ENCODE measurements at regions not wholly inside any gene's neighbourhood (a gene's known extent, or its start where the extent isn't known, plus 50 kb on each side); places are given as distances from the start of the nearest gene placed in this dataset.

- H3K27ac ChIP-seq (ENCODE audit: low read depth in 1 of 2, low read length in 2 of 2) = no peak overlapping the region
- H3K4me3 ChIP-seq (ENCODE audit: low read length) = no peak overlapping the region
- no peak overlapping the region for H3K27ac Mint-ChIP-seq
- H3K4me1 Mint-ChIP-seq (ENCODE audit: low read depth) = no peaks in the 10 kb centered on the region
- no peaks in the 10 kb centered on the region for H3K9me3 Mint-ChIP-seq
- POLR2A ChIA-PET = no interaction called here
- no peak for TF ChIP-seq CTCF (IDR thresholded peaks at IDR 0.05)
- H3K36me3 Mint-ChIP-seq (ENCODE audit: low read depth) = no peaks in the 10 kb centered on the region
- H3K9me3 ChIP-seq (ENCODE audit: control insufficient read depth in 1 of 2, insufficient read depth in 1 of 2, low read length in 2 of 2) = no peaks in the 10 kb centered on the region
- ATAC-seq (ENCODE audit: poor library complexity) (no peak), DNase-seq (no peak)
- no peaks in the 10 kb centered on the region for H3K27me3 Mint-ChIP-seq
- no peaks in the 10 kb centered on the region for H3K36me3 ChIP-seq (ENCODE audit: insufficient read depth, low read length)
- intact Hi-C loops (cut with DNase I, micrococcal nuclease) = no loop called here
- no peaks in the 10 kb centered on the region for H3K27me3 ChIP-seq (ENCODE audit: control insufficient read depth in 1 of 2, insufficient read depth in 2 of 2, low read length in 2 of 2)
- CTCF ChIA-PET = no interaction called here
- no peaks in the 10 kb centered on the region for H3K4me1 ChIP-seq (ENCODE audit: insufficient read depth, low read length)
- H3K4me3 Mint-ChIP-seq = no peak overlapping the region
These were observed 88.4 kb upstream of the AFF2 start for GRCh38 chrX:148412006-148412405.

- no peaks in the 10 kb centered on the region for H3K27me3 ChIP-seq (ENCODE audit: control insufficient read depth in 1 of 2, insufficient read depth in 2 of 2, low read length in 2 of 2)
- H3K36me3 ChIP-seq (ENCODE audit: insufficient read depth, low read length) = no peaks in the 10 kb centered on the region
- H3K9me3 ChIP-seq (ENCODE audit: control insufficient read depth in 1 of 2, insufficient read depth in 1 of 2, low read length in 2 of 2) = no peaks in the 10 kb centered on the region
- CTCF ChIA-PET = no interaction called here
- peaks cover 3% of the 10 kb centered on the region for H3K9me3 Mint-ChIP-seq
- TF ChIP-seq CTCF (IDR thresholded peaks at IDR 0.05) = no peak
- H3K4me3 Mint-ChIP-seq = no peak overlapping the region
- POLR2A ChIA-PET = no interaction called here
- no peak overlapping the region for H3K4me3 ChIP-seq (ENCODE audit: low read length)
- H3K4me1 Mint-ChIP-seq (ENCODE audit: low read depth) = no peaks in the 10 kb centered on the region
- H3K4me1 ChIP-seq (ENCODE audit: insufficient read depth, low read length) = no peaks in the 10 kb centered on the region
- no peaks in the 10 kb centered on the region for H3K27me3 Mint-ChIP-seq
- no peak for ATAC-seq (ENCODE audit: poor library complexity)
- intact Hi-C loops (cut with DNase I, micrococcal nuclease) = no loop called here
- no peaks in the 10 kb centered on the region for H3K36me3 Mint-ChIP-seq (ENCODE audit: low read depth)
- DNase-seq = peak in 3 of 14 experiments; percentile 0 to 7 (median 6)
- H3K27ac ChIP-seq (ENCODE audit: low read depth in 1 of 2, low read length in 2 of 2) = no peak overlapping the region
- H3K27ac Mint-ChIP-seq = no peak overlapping the region
These were observed 84.3 kb upstream of the AFF2 start for GRCh38 chrX:148416142-148416541.

GRCh38 chrX:148416931-148417330 is 83.5 kb upstream of the AFF2 start:
- no peaks in the 10 kb centered on the region for H3K4me1 Mint-ChIP-seq (ENCODE audit: low read depth)

More at GRCh38 chrX:148416931-148417330, 83.5 kb upstream of the AFF2 start:
- ATAC-seq (ENCODE audit: poor library complexity) (no peak), DNase-seq (no peak)
- TF ChIP-seq CTCF (IDR thresholded peaks at IDR 0.05) = no peak
- no peaks in the 10 kb centered on the region for H3K27me3 ChIP-seq (ENCODE audit: control insufficient read depth in 1 of 2, insufficient read depth in 2 of 2, low read length in 2 of 2)
- H3K36me3 Mint-ChIP-seq (ENCODE audit: low read depth) = no peaks in the 10 kb centered on the region
- ChIA-PET CTCF (no interaction called here), POLR2A (no interaction called here)
- H3K4me1 ChIP-seq (ENCODE audit: insufficient read depth, low read length) = no peaks in the 10 kb centered on the region
- H3K4me3 Mint-ChIP-seq = no peak overlapping the region
- no peaks in the 10 kb centered on the region for H3K9me3 ChIP-seq (ENCODE audit: control insufficient read depth in 1 of 2, insufficient read depth in 1 of 2, low read length in 2 of 2)
- no peak overlapping the region for H3K27ac Mint-ChIP-seq
- H3K27ac ChIP-seq (ENCODE audit: low read depth in 1 of 2, low read length in 2 of 2) = no peak overlapping the region
- no peaks in the 10 kb centered on the region for H3K36me3 ChIP-seq (ENCODE audit: insufficient read depth, low read length)
- H3K27me3 Mint-ChIP-seq = no peaks in the 10 kb centered on the region
- intact Hi-C loops (cut with DNase I, micrococcal nuclease) = no loop called here
- no peak overlapping the region for H3K4me3 ChIP-seq (ENCODE audit: low read length)
- H3K9me3 Mint-ChIP-seq = peaks cover 3% of the 10 kb centered on the region
